Subcutaneous abdominal adipose tissue (tissue), 5 donors: ENCODE measurements at regions not wholly inside any gene's neighbourhood (a gene's known extent, or its start where the extent isn't known, plus 50 kb on each side); places are given as distances from the start of the nearest gene placed in this dataset.
A peak's percentile ranks its signal among the peaks of the same experiment; 100 is the strongest.
"Not testable (repeated sequence)": the region's sequence is repeated elsewhere in the genome, so short reads cannot be mapped to it uniquely, and the experiment has no call there.

Source experiments
- H3K27ac ChIP-seq: one replicate; pipeline ENCODE4 v1.7.0; 2013; ENCODE audit warnings: low read depth, mild to moderate bottlenecking, inconsistent platforms, low read length, moderate library complexity
- H3K27me3 ChIP-seq, 5 donors: one replicate each; pipeline ENCODE4 v1.7.0; 2013; ENCODE audit warnings: low read length in 5 of 5, inconsistent platforms in 1 of 5; ENCODE audit not compliant: control insufficient read depth in 5 of 5, insufficient read depth in 4 of 5
- H3K36me3 ChIP-seq, 5 donors: one replicate each; pipeline ENCODE4 v1.7.0; 2013; ENCODE audit warnings: low read length in 5 of 5; ENCODE audit not compliant: control insufficient read depth in 5 of 5, insufficient read depth in 5 of 5
- H3K4me1 ChIP-seq, 5 donors: one replicate each; pipeline ENCODE4 v1.7.0; 2013; ENCODE audit warnings: low read length in 5 of 5, mild to moderate bottlenecking in 3 of 5, moderate library complexity in 1 of 5; ENCODE audit not compliant: control insufficient read depth in 5 of 5, insufficient read depth in 5 of 5
- H3K4me3 ChIP-seq, 5 donors: one replicate each; pipeline ENCODE4 v1.7.0; 2013; ENCODE audit warnings: low read length in 5 of 5, low read depth in 1 of 5
- H3K9ac ChIP-seq, 5 donors: one replicate each; pipeline ENCODE4 v1.7.0; 2013; ENCODE audit warnings: low read length in 5 of 5, mild to moderate bottlenecking in 4 of 5, moderate library complexity in 3 of 5
- H3K9me3 ChIP-seq, 5 donors: one replicate each; pipeline ENCODE4 v1.7.0; 2013; ENCODE audit warnings: low read length in 5 of 5; ENCODE audit not compliant: control insufficient read depth in 5 of 5
- donor health status: healthy.
- donor health status: healthy.
- donor health status: healthy.
- donor health status: healthy.
- donor health status: healthy.

GRCh38 chr3:145448436-145448835, 712.5 kb downstream of the PLOD2 start:
- no peak overlapping the region for H3K4me3 ChIP-seq
- H3K9ac ChIP-seq: no peak overlapping the region
- H3K4me1 ChIP-seq: no peaks in the 10 kb centered on the region
- no peaks in the 10 kb centered on the region for H3K9me3 ChIP-seq
- no peaks in the 10 kb centered on the region for H3K36me3 ChIP-seq
- no peaks in the 10 kb centered on the region for H3K27me3 ChIP-seq
- H3K27ac ChIP-seq: no peak overlapping the region

DNA sequence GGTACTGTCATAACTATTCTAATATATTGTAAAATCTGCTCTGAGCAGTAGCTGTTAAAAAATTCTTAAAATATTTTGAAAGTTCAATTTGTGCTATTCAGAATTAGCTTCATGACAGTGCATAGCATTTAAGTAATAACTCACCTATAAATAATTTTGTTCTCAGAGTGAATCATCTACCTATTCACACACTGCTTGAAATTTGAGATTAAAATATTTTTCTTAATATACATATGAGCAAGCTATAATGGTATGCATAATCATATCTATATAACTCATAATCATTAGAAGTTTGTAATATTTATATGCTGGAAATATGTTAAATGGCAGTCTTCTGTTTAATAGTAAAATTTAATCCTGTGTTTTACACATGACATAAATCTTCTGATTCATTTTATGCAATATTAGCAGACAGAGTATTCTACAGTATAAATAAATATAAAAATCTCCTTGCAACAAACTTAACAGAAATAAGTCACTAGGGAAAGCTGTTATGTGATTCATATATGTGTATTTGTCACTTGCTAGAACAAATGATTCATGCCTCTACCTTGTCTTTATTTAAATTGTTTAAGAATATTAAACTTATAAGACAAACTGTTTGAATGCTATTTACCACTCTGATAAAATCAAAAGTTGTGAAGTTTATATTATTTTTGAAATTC, 710.8 kb downstream of the PLOD2 start:
- Histone ChIP-seq H3K27ac (no peak overlapping the region), H3K27me3 (no peaks in the 10 kb centered on the region), H3K4me1 (no peaks in the 10 kb centered on the region), H3K9ac (no peak overlapping the region), H3K36me3 (no peaks in the 10 kb centered on the region), H3K9me3 (no peaks in the 10 kb centered on the region), H3K4me3 (no peak overlapping the region)

DNA sequence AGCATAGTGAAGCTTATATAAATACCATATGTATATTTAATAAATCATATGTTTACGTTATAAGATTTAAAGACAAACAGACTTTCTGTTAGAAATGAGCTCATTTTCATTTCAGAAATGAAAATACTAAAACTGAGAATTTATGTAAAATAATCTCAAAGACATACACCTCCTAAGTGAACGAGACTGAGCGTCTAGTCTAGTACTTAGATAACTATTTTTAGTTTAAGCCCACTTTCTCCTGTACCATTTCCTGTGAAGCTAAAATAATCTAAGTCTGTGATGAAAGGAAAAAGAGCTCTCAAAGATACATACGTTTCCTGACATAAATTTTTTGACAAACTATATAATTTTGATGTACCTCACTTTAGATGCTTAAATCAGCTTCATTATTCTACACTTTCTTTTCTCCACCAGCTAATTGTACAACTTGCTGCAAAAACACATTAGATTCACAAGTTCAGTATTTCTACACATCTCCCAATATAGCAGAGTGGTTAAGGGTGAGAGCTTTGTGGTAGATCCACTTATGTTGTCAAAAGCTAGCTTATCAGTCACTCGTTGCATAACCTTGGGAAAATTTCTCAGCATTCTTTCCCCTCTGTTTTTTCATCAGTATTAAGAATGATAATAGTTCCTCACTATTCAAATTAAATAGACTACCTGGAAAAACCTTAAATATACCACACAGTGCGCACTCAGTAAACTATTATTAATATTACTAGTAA, 703.0 kb downstream of the PLOD2 start:
- Histone ChIP-seq H3K27ac (no peak overlapping the region), H3K4me3 (no peak overlapping the region), H3K36me3 (no peaks in the 10 kb centered on the region), H3K27me3 (no peaks in the 10 kb centered on the region), H3K9me3 (no peaks in the 10 kb centered on the region), H3K9ac (no peak overlapping the region), H3K4me1 (no peaks in the 10 kb centered on the region)

DNA sequence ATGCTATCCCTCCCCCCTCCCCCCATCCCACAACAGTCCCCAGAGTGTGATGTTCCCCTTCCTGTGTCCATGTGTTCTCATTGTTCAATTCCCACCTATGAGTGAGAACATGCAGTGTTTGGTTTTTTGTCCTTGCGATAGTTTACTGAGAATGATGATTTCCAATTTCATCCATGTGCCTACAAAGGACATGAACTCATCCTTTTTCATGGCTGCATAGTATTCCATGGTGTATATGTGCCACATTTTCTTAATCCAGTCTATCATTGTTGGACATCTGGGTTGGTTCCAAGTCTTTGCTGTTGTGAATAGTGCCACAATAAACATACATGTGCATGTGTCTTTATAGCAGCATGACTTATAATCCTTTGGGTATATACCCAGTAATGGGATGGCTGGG, 701.3 kb downstream of the PLOD2 start:
- H3K27me3 ChIP-seq, H3K4me3 ChIP-seq, H3K9ac ChIP-seq, H3K4me1 ChIP-seq, H3K27ac ChIP-seq, H3K36me3 ChIP-seq, H3K9me3 ChIP-seq: not testable (repeated sequence)

DNA sequence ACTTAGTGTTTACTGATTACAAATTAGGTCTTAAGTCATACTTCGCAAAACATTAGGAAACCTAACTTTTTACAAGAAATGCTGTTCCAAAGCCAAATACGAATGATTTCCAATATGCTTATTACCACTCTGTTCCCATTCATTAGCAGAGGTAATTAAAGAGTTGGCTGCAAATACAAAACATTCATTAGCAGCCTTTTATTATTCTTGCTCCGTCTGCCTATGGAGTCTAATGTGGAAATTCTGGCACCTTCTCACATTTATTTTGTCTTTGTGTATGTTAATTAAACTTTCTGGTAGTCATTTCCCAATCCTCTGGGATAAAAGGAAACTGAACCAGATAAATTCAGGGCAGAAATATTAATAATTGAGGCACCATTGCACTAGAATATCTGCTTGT, 689.0 kb downstream of the PLOD2 start:
- H3K4me1 ChIP-seq: peaks cover 0 to 5% (median 0%) of the 10 kb centered on the region in 5 donors
- no peak overlapping the region for H3K4me3 ChIP-seq
- no peak overlapping the region for H3K27ac ChIP-seq
- H3K36me3 ChIP-seq: no peaks in the 10 kb centered on the region
- no peak overlapping the region for H3K9ac ChIP-seq
- H3K9me3 ChIP-seq: no peaks in the 10 kb centered on the region
- H3K27me3 ChIP-seq: no peaks in the 10 kb centered on the region

DNA sequence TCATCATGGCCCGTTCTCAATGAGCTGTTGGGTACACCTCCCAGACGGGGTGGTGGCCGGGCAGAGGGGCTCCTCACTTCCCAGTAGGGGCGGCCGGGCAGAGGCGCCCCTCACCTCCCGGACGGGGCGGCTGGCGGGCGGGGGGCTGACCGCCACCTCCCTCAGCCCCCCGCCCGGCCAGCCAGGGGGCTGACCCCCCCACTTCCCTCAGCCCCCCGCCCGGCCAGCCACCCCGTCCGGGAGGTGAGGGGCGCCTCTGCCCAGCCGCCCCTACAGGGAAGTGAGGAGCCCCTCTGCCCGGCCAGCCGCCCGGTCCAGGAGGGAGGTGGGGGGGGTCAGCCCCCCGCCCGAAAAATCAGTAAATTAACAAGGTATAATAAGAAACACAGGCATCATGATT, 678.2 kb downstream of the PLOD2 start:
- not testable (repeated sequence) for H3K9me3 ChIP-seq, H3K4me1 ChIP-seq, H3K4me3 ChIP-seq, H3K27me3 ChIP-seq, H3K27ac ChIP-seq, H3K9ac ChIP-seq, H3K36me3 ChIP-seq

- Histone ChIP-seq H3K4me1 (no peaks in the 10 kb centered on the region), H3K4me3 (no peak overlapping the region), H3K9ac (no peak overlapping the region), H3K27me3 (no peaks in the 10 kb centered on the region), H3K36me3 (no peaks in the 10 kb centered on the region), H3K27ac (no peak overlapping the region), H3K9me3 (no peaks in the 10 kb centered on the region)
These were observed 677.0 kb downstream of the PLOD2 start for GRCh38 chr3:145483992-145484391.

GRCh38 chr3:145489011-145489410, 672.0 kb downstream of the PLOD2 start:
- no peak overlapping the region for H3K9ac ChIP-seq
- no peaks in the 10 kb centered on the region for H3K36me3 ChIP-seq
- no peaks in the 10 kb centered on the region for H3K4me1 ChIP-seq

DNA sequence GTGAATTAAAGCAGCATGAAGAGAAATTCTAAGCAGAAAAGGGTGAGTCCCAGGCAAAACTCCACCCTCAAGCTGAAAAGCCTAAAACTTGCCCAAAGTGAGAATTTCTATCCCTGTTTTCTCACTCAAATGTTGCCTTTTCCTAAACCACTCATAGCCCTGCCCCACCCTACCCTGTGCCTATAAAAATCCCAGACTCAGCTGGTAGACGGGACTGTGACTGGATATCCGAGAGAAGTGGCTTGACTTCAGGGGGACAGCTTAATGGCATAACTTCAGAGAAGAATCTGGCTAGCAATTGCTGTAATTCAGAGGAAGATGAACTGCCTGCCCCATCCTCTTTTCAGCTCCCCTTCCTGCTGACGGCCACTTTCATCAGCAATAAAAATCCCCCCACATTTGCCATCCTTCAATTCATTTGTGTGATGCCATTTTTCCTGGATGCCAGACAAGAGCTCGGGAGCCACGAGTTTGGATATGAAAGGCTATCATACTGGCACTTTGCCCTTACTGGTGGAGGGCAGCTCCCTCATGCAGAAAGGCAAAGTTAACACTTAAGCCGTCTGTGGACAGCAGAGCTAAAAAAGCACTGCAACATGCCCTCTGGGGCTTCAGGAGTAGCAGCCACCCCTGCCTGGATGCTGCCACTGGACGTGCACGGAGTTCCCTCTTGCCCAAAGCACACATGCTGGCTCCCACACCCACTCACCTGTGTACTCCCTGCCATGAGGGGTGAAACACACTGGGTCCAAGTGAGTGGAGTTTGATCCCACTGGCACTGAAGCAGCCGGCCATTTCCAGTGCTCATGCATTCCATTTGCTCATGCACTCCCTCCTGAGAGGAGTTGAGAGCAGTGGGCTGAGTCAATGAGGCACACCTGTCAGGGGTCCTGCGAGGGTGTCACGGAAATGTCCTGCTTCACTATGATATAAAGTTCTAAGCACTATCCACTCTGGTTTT, 670.6 kb downstream of the PLOD2 start:
- H3K4me3 ChIP-seq: peak overlapping the region in 1 of 5 donors; percentile 7
- H3K27me3 ChIP-seq: no peaks in the 10 kb centered on the region
- no peak overlapping the region for H3K9ac ChIP-seq
- H3K9me3 ChIP-seq: no peaks in the 10 kb centered on the region
- no peaks in the 10 kb centered on the region for H3K36me3 ChIP-seq
- H3K4me1 ChIP-seq: no peaks in the 10 kb centered on the region
- H3K27ac ChIP-seq: no peak overlapping the region

More at GRCh38 chr3:145489011-145489410, 672.0 kb downstream of the PLOD2 start:
- no peaks in the 10 kb centered on the region for H3K27me3 ChIP-seq
- no peaks in the 10 kb centered on the region for H3K9me3 ChIP-seq
- no peak overlapping the region for H3K4me3 ChIP-seq
- no peak overlapping the region for H3K27ac ChIP-seq

- Histone ChIP-seq H3K4me3 (no peak overlapping the region), H3K9ac (no peak overlapping the region), H3K4me1 (no peaks in the 10 kb centered on the region), H3K27ac (no peak overlapping the region), H3K36me3 (no peaks in the 10 kb centered on the region), H3K9me3 (no peaks in the 10 kb centered on the region), H3K27me3 (no peaks in the 10 kb centered on the region)
These were observed 668.5 kb downstream of the PLOD2 start for GRCh38 chr3:145492456-145492855.
